ENCODE measurements at regions not wholly inside any gene's neighbourhood (a gene's known extent, or its start where the extent isn't known, plus 50 kb on each side); places are given as distances from the start of the nearest gene placed in this dataset.
"Not testable (repeated sequence)": the region's sequence is repeated elsewhere in the genome, so short reads cannot be mapped to it uniquely, and the experiment has no call there.

DNA sequence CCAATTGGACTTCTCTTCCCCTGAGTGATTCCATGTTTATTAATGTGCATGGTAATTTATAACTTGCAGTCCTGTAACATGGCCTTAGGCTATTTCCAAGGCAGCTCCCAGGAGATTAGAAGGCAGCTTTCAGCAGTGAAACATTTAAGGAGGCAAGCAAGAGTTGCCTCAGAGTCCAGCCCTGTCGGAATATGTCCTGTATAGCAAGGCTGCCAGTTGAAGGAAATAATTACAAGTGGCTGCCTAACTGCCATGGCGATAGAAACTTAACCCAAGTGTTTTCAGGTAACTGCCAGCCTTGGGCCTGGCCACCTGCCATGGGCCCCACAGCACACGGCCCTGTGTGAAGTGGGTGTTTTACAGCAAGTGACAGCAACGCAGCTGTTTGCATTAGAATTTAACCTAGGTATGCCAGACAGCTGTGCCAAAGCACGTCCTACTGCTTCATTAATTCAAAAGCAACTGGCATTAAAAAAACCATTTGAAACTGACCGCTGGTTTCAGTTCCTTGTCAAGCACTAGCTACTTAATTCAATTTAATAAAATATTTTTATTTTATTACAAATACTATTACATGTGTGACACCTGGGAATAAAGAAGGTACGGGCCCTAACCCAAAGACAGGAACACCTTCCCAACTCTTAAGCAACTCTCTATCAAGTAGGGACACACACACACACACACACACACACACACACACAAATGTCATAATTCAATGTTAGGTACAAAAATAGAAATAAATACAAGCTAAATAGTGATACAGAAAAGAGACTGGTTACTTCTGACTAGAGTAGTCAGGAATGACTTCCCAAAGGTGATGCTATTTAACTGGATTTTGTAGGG lies 151.8 kb upstream of the HEY2 start:
- no peak for DNase-seq

DNA sequence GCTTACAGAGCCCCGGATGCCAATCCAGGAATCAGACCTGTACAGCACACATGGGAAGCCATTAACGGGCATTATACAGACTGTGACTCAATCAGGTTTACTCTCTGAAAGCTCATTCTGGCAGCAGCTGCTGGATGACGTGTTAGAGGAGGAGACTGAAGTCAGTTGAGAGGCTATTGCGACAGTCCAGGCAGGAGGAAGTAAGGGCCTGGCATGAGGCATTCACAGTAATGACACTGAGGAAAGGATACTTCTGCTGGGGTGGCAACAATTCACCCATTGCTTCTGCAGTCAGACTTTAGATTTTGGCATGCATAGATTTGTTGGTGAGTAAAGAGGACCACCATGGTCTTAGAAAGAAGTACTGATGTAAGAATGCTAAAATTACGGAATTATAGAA lies 151.0 kb upstream of the HEY2 start:
- DNase-seq, result no peak

DNA sequence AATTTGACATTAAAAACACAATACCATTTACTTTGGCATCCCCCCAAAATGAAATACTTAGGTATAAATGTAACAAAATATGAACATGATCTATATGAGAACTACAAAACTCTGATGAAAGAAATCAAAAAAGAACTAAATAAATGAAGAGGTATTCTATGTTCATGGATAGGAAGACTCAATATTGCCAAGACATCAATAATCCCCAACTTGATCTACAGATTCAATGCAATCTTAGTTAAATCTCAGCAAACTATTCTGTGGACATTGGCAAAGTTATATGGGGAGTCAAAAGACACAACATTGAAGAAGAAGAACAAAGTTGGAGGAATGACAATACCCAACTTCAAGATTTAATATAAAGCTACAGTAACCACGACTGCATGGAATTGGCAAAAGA lies 145.2 kb upstream of the HEY2 start:
- no peak for DNase-seq

DNA sequence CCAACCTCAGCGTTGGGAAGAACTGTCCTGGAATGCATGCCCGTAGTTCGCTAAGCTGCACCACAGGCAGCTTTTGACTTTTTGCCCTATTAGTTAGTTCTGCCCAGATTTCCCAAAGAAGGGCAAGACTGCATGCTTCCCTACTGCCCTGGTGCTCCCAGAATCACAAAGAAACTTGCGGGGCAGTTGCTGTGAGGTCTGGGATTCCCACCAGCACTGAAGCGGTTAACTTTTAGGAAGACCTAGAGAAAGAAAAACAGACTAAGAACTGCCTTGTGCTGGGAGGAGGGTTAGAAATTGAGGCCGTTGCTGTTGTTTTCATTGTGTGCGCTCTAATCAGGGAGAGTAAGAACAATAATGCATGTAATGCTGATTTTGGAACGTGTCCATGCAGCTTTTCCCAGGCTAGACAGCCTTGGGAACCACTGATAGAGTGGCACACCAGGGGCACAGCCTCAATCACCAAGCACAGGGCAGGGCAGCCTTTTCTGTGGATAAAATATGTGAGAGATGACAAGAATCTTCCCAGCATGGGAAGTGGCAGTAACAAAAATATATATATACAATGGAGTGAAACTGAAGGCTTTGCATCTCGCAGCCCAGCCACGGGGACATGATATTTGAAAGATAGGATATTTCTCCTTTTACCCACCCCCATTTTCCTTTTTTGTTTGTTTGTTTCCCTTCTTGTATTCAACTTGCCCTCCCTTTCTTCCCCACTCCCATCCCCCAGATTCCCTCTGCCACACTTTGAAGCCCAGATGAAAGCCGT lies 137.7 kb upstream of the HEY2 start:
- peak; percentile 27 for DNase-seq

DNA sequence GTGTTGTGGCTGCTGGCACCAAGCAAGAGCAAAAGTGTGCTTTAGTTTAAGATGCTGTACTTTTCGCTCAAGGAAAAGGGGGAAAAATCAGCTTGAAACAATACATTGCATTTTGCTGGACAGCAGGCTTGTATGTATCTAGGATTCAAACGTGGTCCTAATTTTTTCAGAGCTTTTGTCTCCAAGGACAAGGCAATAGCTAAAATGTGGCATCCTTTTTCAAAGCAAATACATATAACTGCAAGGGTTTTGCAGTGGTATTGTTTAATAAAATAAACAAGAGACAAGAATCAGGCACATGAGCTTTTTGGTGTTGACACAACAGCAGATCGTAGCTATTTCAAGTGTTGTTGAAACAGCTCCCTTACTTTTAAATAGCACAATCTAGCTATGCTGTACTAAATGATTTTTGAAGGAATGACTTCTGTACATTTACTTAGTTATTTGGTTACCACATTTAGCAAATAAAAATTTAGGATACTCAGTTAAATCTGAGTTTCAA lies 137.0 kb upstream of the HEY2 start:
- DNase-seq, result peak; percentile 11

DNA sequence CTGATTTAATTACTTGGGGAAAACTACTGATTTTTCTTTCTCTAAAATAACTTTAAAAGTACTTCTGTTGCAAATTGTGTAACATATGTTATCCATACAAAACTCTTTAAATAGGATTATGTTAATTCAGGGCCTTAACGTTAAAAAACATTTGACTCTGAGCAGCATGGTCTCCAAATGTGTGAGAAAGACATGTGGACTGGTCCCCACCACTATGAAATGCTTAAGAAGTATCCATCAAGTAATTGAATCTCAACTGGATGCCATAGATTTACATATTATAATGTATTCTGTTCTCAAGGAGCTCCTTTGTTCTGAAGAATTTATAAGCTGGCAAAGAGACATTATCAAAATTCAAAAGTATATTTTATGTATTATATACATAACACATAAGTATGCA lies 130.8 kb upstream of the HEY2 start:
- DNase-seq, result no peak

DNA sequence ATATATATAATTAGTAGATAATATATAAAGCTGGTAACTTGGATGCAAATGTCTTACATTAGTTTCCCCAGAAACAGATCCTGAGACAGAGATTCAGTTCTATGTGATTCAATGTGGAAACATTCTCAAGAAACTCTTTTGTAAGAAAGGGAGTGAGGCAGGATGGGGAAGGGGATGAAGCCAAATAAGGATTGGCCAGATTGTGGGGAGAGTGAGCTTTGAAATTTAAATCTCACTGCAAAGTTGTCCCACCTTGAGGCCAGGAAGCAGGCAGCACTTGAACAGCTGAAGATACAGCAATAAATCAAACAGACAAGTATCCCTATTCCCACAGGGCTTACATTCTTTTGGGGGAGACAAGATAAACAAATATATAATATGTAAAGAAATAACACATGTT lies 126.3 kb upstream of the HEY2 start:
- no peak for DNase-seq

DNA sequence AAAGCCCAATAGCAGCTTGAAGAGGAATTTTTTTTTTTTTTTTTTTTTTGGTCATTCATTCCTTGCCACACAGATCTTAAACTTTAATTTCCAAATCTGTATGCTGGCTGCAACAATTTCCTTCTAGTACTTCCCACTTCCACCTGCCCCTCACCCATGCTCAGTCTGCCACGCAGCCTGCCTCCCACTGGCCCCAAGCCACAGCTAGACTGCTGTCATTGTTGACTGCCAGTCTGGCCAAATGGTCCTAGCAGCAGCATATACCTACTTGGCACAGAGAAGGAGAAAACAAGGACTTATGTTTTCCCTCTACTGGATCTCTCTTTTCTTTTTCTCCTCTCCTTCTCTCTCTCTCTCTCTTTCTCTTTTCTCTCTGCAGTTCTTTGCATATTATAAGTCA lies 118.3 kb upstream of the HEY2 start:
- no peak for DNase-seq

DNA sequence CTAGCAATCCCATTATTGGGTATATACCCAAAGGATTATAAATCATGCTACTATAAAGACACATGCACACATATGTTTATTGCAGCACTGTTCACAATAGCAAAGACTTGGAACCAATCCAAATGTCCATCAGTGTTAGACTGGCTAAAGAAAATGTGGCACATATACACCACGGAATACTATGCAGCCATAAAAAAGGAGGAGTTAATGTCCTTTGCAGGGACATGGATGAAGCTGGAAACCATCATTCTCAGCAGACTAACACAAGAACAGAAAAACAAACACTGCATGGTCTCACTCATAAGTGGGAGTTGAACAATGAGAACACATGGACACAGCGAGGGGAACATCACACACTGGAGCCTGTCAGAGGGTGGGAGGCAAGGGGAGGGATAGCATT lies 113.4 kb upstream of the HEY2 start:
- not testable (repeated sequence) for DNase-seq

DNA sequence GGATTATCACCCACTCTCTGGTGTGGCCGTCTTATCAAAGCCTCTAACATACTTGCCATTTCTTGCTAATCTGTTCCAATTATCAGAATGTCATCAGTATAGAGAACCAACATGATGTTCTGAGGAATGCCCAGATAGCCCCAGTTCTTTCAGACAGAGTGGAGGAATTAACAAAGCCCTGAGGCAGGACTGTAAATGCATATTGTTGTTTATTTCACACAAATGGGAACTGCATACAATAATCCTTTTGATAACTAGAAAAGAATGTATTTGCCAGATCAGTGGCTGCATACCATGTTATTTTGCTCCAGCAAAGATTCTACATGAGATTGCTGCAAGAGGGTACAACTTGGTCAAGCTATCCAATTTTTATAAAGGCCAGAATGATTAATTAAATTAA lies 112.8 kb upstream of the HEY2 start:
- no peak for DNase-seq

DNA sequence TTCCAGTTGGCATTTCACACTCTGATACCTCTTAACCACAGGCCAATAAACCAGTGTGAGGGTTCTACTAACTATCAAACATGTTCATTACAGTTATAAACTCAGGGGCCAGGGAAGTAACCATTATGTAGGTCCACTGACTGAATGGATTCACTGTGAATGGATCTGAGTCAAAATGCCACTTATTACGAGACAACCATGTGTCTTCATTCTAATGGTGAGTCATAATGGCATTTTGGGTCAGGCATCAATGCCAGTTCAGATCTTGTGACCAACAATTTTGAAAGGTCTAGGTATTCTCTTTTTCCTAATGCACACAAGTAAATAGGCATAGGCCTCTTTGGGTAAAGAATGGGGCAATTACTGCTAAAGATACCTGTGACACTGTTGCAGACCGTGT lies 112.2 kb upstream of the HEY2 start:
- no peak for DNase-seq

DNA sequence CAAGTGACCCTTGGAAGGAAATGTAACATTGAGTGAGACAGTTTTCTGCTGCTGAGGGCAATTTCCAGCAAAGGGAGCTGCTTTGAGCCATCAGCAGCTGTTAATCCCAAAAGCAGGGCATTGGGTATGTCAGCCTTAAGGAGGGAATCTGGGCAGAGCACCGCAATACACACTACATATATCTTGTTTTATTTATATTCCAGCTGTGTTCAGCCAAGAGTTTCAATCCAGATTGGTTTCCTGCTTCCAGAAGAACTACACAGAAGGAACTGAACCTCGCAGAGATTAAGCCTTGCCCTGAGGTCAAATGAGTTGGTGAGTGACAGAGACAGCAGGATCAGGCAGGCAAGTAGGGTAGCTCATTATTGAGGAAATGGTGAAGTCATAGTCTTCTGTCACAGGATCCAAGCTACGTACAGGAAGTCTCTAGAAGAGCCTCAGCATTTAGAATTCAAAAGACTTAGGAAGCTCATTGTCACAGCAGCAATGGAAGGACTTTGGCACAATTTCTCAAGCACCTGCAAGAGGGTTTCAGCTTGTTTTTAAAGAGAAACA lies 109.9 kb upstream of the HEY2 start:
- DNase-seq, result no peak

DNA sequence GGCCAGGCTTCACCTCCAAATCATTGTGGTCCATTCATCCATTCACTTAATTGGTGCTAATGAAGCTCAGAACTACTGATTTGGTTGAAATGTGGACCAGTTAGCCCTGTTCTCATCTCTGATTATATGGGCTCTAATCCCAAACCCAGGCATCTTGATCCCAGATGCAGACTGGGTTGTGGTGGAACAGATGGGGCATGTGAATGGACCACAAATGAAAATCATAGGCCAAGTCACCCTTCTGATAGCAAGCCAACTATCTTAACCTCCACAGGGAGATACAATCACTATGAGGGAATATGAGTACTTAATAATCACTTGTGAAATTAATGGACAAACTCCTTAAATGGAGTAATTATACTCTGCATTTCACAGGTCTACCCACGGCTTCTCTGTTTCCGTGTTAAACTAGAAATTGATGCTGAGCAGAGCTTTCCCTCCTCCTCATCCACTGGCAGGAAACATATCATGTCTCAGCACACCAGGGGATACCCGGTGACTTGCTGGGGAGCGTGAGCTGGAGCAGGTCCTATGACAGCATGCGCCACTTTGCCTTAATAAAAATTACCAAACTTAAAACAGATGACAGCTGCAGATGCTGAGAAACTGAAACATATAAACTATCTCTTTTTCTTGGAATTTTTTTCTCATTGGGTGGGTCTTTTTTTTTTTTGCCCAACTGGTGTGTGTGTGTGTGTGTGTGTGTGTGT lies 108.8 kb upstream of the HEY2 start:
- DNase-seq, result no peak

DNA sequence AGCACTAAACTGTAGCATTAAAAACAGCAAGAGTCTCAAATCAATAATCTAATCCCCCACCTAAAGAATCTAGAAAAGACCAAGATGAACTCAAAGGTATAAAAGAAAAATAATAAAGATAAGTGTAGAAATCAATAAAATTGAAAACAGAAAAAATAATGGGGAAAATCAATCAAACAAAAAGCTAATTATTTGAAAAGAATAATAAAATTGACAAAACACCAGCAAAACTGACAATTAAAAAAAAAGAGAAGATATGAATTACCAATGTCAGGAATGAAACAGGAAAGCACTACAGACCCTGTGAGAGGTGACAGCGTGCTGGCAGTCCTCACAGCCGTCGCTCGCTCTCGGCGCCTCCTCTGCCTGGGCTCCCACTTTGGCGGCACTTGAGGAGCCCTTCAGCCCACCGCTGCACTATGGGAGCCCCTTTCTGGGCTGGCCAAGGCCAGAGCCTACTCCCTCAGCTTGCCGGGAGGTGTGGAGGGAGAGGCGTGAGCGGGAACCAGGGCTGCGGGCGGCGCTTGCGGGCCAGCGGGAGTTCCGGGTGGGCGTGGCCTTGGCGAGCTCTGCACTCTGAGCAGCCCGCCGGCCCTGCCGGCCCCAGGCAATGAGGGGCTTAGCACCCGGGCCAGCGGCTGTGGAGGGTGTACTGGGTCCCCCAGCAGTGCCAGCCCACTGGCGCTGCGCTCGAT lies 105.3 kb upstream of the HEY2 start:
- DNase-seq, result not testable (repeated sequence)

DNA sequence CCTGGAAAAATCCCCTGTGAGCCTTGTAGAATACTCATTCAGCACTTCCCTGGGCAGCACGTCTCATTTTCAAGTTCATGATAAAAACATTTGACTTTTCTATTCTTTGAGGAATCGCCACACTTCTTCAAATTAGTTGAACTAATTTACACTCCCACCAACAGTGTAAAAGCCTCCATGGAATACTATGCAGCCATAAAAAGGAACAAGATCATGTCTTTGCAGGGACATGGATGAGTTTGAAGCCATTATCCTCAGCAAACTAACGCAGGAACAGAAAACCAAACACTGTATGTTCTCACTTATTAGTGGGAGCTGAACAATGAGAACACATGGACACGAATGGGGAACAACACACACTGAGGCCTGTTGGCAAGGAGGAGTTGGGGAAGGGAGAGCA lies 102.0 kb upstream of the HEY2 start:
- no peak for DNase-seq

DNA sequence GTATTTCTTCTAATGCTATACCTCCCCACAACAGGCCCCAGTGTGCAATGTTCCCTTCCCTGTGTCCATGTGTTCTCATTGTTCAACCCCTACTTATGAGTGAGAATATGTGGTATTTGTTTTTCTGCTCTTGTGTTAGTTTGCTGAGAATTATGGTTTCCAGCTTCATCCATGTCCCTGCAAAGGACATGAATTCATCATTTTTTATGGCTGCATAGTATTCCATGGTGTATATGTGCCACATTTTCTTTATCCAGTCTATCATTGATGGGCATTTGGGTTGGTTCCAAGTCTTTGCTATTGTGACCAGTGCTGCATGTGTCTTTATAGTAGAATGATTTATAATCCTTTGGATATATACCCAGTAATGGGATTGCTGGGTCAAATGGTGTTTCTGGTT lies 95.7 kb upstream of the HEY2 start:
- DNase-seq, result not testable (repeated sequence)

DNA sequence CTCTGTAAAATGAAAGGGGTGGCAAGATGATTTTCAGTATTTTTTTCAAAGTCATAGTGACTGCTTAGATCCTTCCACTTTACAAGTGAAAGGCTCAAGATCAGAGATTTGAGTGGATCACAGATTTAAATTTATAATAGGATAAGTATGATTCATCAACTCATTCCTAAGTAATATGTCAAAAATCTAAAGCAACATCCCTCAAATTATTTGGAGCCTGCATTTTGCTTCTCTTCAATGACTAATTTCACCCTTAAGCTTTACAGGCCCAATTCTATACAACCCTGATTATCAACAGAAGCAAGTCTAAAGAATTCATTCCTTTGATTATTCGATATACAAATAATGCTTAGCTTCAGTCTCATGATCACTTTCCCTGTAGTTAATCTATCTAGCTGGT lies 93.9 kb upstream of the HEY2 start:
- DNase-seq, result no peak

DNA sequence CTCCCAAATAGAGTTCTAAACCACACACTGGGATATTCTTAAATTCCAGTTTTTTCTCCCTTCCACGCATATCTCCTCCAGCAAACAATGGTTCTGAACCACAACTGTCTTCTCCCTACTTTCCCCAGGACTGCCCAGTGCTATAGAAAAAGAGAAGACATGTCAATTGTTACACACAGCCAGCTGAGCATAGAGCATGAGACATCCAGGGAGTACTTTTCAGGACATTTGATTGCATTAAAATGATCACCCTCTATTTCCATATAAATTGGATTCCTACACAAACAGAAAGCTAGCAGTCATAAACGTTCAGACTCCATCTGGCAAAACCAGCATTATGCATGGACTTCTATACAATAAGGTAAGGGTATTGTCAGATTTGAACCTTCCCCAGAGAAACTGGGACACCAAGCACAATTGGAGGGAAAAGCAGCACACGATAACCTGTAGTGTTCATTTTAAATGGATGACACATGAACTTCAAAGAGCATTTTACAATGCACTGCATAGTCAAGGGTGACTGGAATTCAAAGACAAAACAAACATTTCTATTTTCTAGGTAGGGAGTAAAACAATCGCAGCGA lies 93.1 kb upstream of the HEY2 start:
- DNase-seq, result no peak

DNA sequence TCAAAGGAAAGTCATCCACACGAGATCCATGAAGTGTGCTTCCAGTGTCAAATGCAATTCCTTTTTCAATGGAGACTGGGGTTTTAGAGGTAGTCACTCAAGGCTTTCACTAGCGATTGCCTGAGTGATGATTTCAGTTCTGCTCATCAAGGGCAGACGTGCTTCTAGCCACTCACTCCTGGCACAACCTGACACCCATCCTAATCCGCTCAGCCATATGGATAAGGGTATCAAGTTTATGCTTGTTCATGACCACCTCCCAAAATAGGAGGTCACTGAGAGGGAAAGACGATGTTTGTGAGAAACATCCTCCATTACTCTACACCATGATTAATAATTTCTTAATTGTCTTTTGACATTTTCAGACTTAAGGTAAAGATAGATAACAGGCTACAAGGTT lies 91.3 kb upstream of the HEY2 start:
- no peak for DNase-seq

DNA sequence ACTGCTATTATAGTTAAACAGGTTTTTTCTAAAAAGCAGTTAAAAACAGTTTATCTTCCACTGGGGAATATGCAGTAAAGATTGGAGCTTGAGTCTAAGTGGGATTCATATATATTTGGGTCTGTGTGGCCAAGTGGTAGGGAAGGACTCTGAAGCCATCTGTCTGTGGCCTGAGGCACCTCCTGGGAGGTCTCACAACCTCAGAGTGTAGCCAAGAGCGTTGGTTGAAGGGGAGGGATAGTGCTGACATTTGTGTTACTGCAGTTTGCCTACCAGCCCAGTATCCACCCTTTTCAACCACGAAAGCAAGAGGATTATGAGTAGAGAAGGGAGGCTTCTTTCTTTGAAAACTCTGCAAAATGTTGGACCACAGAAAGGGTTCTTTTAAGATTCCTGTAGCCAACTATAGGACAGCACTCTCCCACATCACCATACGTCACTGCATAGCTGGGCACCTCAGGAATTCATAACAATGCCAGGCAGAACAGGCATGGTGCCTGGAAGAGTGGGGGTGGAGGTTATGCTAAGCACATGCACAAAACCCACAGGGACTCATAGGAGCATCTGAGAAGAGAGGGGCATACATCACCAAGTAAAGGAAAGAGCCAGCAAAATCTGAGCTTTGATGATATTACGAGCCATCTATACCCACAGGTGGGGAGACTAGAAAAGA lies 90.5 kb upstream of the HEY2 start:
- no peak for DNase-seq

DNA sequence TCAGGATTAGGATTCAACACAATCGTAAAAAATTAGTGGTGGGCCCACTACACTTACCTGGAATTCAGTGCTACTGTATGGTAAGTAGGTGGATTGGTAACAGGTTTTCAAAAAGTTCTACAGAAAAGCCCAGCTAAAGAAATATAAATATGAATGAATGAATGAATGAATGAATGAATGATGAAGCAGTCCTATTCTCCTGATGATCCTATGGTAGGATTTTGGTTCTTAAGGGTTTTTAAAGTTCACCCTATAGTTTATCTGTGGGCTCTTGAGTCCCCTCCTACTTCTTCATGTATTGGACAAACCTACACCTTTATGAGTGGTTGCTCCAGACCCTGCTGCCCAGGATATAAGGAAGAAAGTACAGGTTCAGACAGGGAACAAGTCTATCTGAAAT lies 89.5 kb upstream of the HEY2 start:
- DNase-seq, result no peak

Data from hindlimb muscle (tissue), 1 donor.